A549 (cell line): ENCODE measurements at regions not wholly inside any gene's neighbourhood (a gene's known extent, or its start where the extent isn't known, plus 50 kb on each side); places are given as distances from the start of the nearest gene placed in this dataset.

Source experiments
- ATAC-seq, 2 experiments: fragments of 200-7000 bp in 1 of 2; fragments of >200 bp in 1 of 2; cut with Nextera tagmentation in 1 of 2; cut with Tn5 transposase in 1 of 2; 3 replicates each; pipeline versions ENCODE4 v1.8.0 to v1.9.1; 2018 to 2020; ENCODE audit warnings: mild to moderate bottlenecking in 1 of 2, moderate library complexity in 1 of 2
- CTCF ChIA-PET: fragments of 300-600 bp; sonication (Branson Sonifier 250); formaldehyde crosslinking; extraction: SDS; loops from one replicate; lab custom pipeline; 2021; ENCODE audit warnings: antibody characterized with exemption, inconsistent platforms; lab: Yijun Ruan, JAX
- POLR2A ChIA-PET: fragments of 350-600 bp; formaldehyde crosslinking; extraction: SDS; loops from one replicate; lab custom pipeline; 2021; ENCODE audit warnings: antibody characterized with exemption, inconsistent platforms; lab: Yijun Ruan, JAX
- DNase-seq, 2 experiments: peaks; one replicate each; pipeline versions ENCODE4 v3.0.0 to v3.0.0-alpha.2; 2011 to 2016; ENCODE audit warnings: low read depth in 1 of 2, low spot score in 1 of 2
- FAIRE-seq: peaks from 2 replicates; lab custom pipeline; 2011; peaks lifted over from hg19 to GRCh38; lab: Jason Lieb, UNC
- H3K27ac ChIP-seq, 2 experiments: fragments of >200 bp; sonication (Bioruptor Twin); formaldehyde crosslinking; 3 replicates each; pipeline ENCODE4 v1.5.1; 2016 to 2017
- H3K4me1 ChIP-seq: fragments of >200 bp; sonication (Bioruptor Twin); formaldehyde crosslinking; 3 replicates; pipeline ENCODE4 v1.6.1; 2016
- H3K4me2 ChIP-seq: fragments of >200 bp; sonication (Bioruptor Twin); formaldehyde crosslinking; 3 replicates; pipeline ENCODE4 v1.6.1; 2016
- H3K4me3 ChIP-seq: fragments of >200 bp; sonication (Bioruptor Twin); formaldehyde crosslinking; 3 replicates; pipeline ENCODE4 v1.5.1; 2016
- H3K9me3 ChIP-seq: fragments of >200 bp; sonication (Bioruptor Twin); formaldehyde crosslinking; 3 replicates; pipeline ENCODE4 v1.6.1; 2016
- FOXS1 ChIP-seq: fragments of 250-450 bp; sonication (Bioruptor Pico); IDR thresholded peaks from 2 replicates; pipeline ENCODE4 v1.5.0; 2020; ENCODE audit warnings: mild to moderate bottlenecking, moderate library complexity
- GATA3 ChIP-seq: IDR thresholded peaks from 2 replicates; pipeline ENCODE4 v1.6.1; 2012; ENCODE audit warnings: borderline replicate concordance
- HOXA7 ChIP-seq: fragments of 250-450 bp; sonication (Bioruptor Pico); IDR thresholded peaks from 2 replicates; pipeline ENCODE4 v1.5.0; 2020; ENCODE audit warnings: mild to moderate bottlenecking, moderate library complexity
- HOXB5 ChIP-seq: fragments of 250-450 bp; sonication (Bioruptor Pico); IDR thresholded peaks from 2 replicates; pipeline ENCODE4 v1.5.0; 2020; ENCODE audit warnings: mild to moderate bottlenecking, moderate library complexity
- JUN ChIP-seq, 2 experiments: fragments of >200 bp; sonication (Bioruptor Twin); formaldehyde crosslinking; IDR thresholded peaks; 2 replicates in 1 of 2; 3 replicates in 1 of 2; pipeline ENCODE4 v1.6.1; 2016 to 2017
- JUNB ChIP-seq: fragments of >200 bp; sonication (Bioruptor Twin); formaldehyde crosslinking; IDR thresholded peaks from 2 replicates; pipeline ENCODE4 v1.6.1; 2016
- KDM5A ChIP-seq: fragments of 200-600 bp; sonication (generic); IDR thresholded peaks from 2 replicates; pipeline ENCODE4 v1.6.1; 2016; ENCODE audit warnings: antibody characterized with exemption, mild to moderate bottlenecking
- MYC ChIP-seq: IDR thresholded peaks from 2 replicates; pipeline ENCODE4 v1.6.1; 2012; ENCODE audit warnings: mild to moderate bottlenecking, inconsistent platforms, low read length, improper control_type of control experiment, borderline replicate concordance
- POLR2AphosphoS2 ChIP-seq: conservative IDR thresholded peaks from 2 replicates; pipeline ENCODE4 v1.6.1; 2012; ENCODE audit warnings: low read length, improper control_type of control experiment, inconsistent platforms
- RAD21 ChIP-seq, 2 experiments: fragments of >200 bp in 1 of 2; sonication (Bioruptor Twin) in 1 of 2; formaldehyde crosslinking in 1 of 2; IDR thresholded peaks in 1 of 2; conservative IDR thresholded peaks in 1 of 2; 2 replicates in 1 of 2; 3 replicates in 1 of 2; pipeline ENCODE4 v1.6.1; 2012 to 2018; ENCODE audit warnings: inconsistent platforms in 1 of 2
- RARB ChIP-seq: fragments of 250-450 bp; sonication (Bioruptor Pico); IDR thresholded peaks from 2 replicates; pipeline ENCODE4 v1.8.0; 2021; ENCODE audit warnings: mild to moderate bottlenecking, moderate library complexity
- SREBF2 ChIP-seq: fragments of 450-650 bp; IDR thresholded peaks from 2 replicates; pipeline ENCODE4 v1.6.1; 2014; ENCODE audit warnings: mild to moderate bottlenecking, moderate library complexity
- TFCP2L1 ChIP-seq: fragments of 250-450 bp; sonication (Bioruptor Pico); IDR thresholded peaks from 2 replicates; pipeline ENCODE4 v1.5.0; 2021; ENCODE audit warnings: mild to moderate bottlenecking
- ZC3H11A ChIP-seq: fragments of 450-650 bp; IDR thresholded peaks from 2 replicates; pipeline ENCODE4 v1.6.1; 2014; ENCODE audit warnings: antibody characterized with exemption, mild to moderate bottlenecking
- WGBS: methylation state at CpG from one replicate; pipeline ENCODE4 v1.1.6; 2017; ENCODE audit errors: missing lambda C conversion rate; 5-methylcytosine and 5-hydroxymethylcytosine counted together
- TF ChIP-seq, protein P1 (sequence below): fragments of 200-600 bp; sonication (generic); IDR thresholded peaks from 2 replicates; pipeline ENCODE4 v1.6.1; 2016; ENCODE audit warnings: antibody characterized with exemption, mild to moderate bottlenecking, moderate library complexity
- TF ChIP-seq, protein P2 (sequence below): IDR thresholded peaks from 2 replicates; pipeline ENCODE4 v1.6.1; 2012

DNA sequence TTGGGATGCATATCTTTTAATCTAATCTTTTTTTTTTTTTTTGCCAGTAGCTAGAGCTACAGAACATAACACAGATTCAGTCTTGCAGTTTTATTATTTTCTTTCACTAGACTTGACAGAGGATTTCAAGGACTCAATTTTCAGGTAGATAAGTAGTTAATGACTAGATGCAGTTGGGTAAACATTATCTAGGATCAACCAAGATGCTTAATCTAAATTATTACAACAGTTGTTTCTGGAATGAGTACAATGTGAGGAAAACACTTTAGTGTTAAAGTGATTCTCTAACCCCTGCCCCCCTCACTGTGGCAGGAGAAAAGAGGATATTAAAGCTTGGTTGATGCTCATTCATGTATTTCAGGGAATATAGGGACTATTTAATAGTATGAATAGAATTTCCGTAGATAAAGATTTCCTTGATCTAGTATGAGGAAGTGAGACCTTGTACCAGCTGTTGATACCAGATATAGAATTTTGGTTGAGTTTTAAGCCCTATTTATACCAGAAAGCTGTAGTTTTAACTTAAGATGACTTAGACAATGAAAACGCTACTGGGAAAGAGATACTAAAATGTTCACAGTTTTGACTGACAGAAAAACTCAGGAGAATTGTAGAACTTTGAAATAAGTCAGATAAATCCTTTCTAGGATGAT is 389.0 kb upstream of the C2CD4B start (continued):
- TF ChIP-seq POLR2AphosphoS2: no peak
- no peak for TF ChIP-seq GATA3
- no peak for TF ChIP-seq KDM5A
- TF ChIP-seq, protein P1, sequence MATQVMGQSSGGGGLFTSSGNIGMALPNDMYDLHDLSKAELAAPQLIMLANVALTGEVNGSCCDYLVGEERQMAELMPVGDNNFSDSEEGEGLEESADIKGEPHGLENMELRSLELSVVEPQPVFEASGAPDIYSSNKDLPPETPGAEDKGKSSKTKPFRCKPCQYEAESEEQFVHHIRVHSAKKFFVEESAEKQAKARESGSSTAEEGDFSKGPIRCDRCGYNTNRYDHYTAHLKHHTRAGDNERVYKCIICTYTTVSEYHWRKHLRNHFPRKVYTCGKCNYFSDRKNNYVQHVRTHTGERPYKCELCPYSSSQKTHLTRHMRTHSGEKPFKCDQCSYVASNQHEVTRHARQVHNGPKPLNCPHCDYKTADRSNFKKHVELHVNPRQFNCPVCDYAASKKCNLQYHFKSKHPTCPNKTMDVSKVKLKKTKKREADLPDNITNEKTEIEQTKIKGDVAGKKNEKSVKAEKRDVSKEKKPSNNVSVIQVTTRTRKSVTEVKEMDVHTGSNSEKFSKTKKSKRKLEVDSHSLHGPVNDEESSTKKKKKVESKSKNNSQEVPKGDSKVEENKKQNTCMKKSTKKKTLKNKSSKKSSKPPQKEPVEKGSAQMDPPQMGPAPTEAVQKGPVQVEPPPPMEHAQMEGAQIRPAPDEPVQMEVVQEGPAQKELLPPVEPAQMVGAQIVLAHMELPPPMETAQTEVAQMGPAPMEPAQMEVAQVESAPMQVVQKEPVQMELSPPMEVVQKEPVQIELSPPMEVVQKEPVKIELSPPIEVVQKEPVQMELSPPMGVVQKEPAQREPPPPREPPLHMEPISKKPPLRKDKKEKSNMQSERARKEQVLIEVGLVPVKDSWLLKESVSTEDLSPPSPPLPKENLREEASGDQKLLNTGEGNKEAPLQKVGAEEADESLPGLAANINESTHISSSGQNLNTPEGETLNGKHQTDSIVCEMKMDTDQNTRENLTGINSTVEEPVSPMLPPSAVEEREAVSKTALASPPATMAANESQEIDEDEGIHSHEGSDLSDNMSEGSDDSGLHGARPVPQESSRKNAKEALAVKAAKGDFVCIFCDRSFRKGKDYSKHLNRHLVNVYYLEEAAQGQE: no peak

GRCh38 chr15:62558640-62559380 is 393.7 kb upstream of the C2CD4B start:
- POLR2A ChIA-PET: no interaction called here
- CTCF ChIA-PET: interaction anchor here (1.0 to 2.8 kb wide), 5 partner anchors 9 to 183 kb away, joined by 3 to 14 read pairs (median 4); no protein-coding TSS in a partner anchor
- H3K4me2 ChIP-seq: no peak overlapping the region
- H3K4me1 ChIP-seq: peaks cover 15% of the 10 kb centered on the region; the same call in 1 of the 3 replicates
- H3K9me3 ChIP-seq: no peaks in the 10 kb centered on the region
- no peak for ATAC-seq
- no peak overlapping the region for H3K4me3 ChIP-seq
- no peak for DNase-seq
- no peak for TF ChIP-seq RARB (CRISPR knock-in tag)
- no peak for TF ChIP-seq HOXA7 (CRISPR knock-in tag)
- no peak for TF ChIP-seq MYC
- TF ChIP-seq FOXS1 (CRISPR knock-in tag): no peak
- no peak for TF ChIP-seq ZC3H11A
- no peak for TF ChIP-seq RAD21 (conservative IDR thresholded peaks at IDR 0.05 in 1 of 2, IDR thresholded peaks at IDR 0.05 in 1 of 2)
- TF ChIP-seq JUN (IDR thresholded peaks at IDR 0.05): no peak
- TF ChIP-seq, all 56 proteins: peak for 0
- no peak for FAIRE-seq
- H3K27ac ChIP-seq: no peak overlapping the region
- 82% methylated on average over 8 of the region's 8 CpGs for WGBS

DNA sequence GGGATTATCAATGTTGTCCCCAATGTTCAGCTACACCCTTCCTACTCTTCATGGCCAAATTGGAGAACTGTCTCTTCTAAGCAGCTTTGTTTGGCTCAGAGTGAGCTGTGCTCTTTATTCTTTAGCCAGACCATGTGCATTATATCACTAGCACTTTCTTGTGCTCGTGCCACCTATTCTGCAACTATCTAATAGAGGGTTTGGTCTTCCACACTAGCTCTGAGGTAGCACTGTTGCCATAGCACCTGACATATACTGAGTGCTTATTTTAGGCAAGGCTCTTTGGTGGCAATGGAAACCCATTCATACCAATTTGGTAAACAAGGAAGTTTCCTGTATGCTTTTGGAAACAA is 394.3 kb upstream of the C2CD4B start:
- ChIA-PET POLR2A (no interaction called here), CTCF (interaction anchor here (1.0 to 2.8 kb wide), 5 partner anchors 10 to 183 kb away, joined by 3 to 14 read pairs (median 4); no protein-coding TSS in a partner anchor)
- FAIRE-seq: no peak
- 71% methylated on average over 1 of the region's 1 CpG for WGBS
- TF ChIP-seq HOXB5: no peak
- no peak for TF ChIP-seq JUNB
- no peak for TF ChIP-seq TFCP2L1
- no peak for TF ChIP-seq FOXS1 (CRISPR knock-in tag)
- TF ChIP-seq, protein P2, sequence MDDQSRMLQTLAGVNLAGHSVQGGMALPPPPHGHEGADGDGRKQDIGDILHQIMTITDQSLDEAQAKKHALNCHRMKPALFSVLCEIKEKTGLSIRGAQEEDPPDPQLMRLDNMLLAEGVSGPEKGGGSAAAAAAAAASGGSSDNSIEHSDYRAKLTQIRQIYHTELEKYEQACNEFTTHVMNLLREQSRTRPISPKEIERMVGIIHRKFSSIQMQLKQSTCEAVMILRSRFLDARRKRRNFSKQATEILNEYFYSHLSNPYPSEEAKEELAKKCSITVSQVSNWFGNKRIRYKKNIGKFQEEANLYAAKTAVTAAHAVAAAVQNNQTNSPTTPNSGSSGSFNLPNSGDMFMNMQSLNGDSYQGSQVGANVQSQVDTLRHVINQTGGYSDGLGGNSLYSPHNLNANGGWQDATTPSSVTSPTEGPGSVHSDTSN: no peak
- TF ChIP-seq SREBF2: no peak
- DNase-seq: no peak
- Histone ChIP-seq H3K4me1 (peaks cover 10% of the 10 kb centered on the region; the same call in 1 of the 3 replicates), H3K9me3 (no peaks in the 10 kb centered on the region), H3K4me3 (no peak overlapping the region), H3K27ac (no peak overlapping the region), H3K4me2 (no peak overlapping the region)
- ATAC-seq: no peak
